AG09319 (cell line): ENCODE measurements at regions not wholly inside any gene's neighbourhood (a gene's known extent, or its start where the extent isn't known, plus 50 kb on each side); places are given as distances from the start of the nearest gene placed in this dataset.

Experiments used
- DNase-seq: peaks from one replicate; pipeline ENCODE4 v3.0.0-alpha.2; 2010; ENCODE audit warnings: low read depth; ENCODE audit errors: extremely low read depth
- CTCF ChIP-seq: IDR thresholded peaks from 2 replicates; pipeline ENCODE4 v1.5.1; 2011; ENCODE audit warnings: low read depth, mild to moderate bottlenecking, inconsistent platforms, low read length, moderate library complexity

GRCh38 chr11:26087120-26087935, 244.6 kb upstream of the ANO3 start:
- TF ChIP-seq CTCF, result no peak
- DNase-seq, result no peak

DNA sequence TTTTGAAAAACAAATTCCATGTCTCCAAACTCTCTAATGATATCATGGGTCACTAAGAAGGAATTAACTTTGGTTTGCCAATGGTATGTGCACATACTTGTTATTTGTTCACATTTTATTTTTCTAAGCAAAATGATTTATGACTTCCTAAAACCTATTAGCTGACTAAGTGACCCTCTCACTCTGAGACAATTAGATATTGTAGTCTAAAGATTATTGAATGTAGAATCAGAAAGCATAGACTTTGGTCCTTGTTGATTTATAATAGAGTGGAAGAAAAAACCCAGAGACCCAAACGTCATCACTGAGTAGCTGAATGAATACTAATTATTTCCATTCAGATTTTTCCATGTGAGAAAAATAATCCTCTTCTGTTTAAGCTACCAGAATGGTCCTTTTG, 243.5 kb upstream of the ANO3 start:
- no peak for DNase-seq
- no peak for TF ChIP-seq CTCF

DNA sequence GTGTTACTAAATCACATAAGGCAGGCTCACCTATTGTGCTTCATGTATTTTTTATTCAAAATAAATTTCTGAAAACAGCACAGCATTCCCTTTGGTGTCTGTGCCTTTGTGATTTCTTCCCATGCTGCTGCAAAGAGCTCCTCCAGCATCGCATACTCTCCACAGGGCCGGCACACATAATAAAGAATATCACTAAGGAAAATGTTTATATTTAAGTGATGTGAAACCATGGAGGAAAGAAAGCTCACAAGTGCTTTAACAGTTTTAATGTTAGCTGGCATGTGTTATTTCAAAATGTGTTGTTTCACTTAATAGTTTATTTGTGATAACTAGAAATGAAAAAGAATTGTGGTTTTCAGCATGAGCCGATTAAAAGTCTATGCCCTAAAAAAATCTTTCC, 241.3 kb upstream of the ANO3 start:
- no peak for DNase-seq
- TF ChIP-seq CTCF, result no peak

- TF ChIP-seq CTCF, result no peak
- no peak for DNase-seq
Observed at GRCh38 chr11:26093206-26093605, 238.7 kb upstream of the ANO3 start.

- DNase-seq, result no peak
- TF ChIP-seq CTCF, result no peak
Observed at GRCh38 chr11:26095340-26095739, 236.6 kb upstream of the ANO3 start.

DNA sequence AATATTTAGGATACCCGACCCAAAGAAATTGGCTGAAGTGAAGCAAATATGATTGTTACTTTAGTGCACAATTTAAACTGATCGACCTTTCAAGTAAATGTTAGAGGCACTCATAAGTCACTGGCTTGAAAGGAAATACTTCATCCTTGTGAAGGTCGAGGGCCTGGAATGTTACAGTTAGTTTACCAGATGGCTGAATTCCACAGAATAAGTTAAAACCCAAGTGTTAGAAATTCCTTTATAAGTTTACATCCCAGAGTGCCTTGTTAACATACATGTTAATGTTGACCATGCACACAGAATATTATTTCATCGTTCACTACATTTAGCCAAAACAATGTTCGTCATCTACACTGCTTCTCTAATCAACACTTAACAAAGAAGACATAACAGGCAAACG, 235.5 kb upstream of the ANO3 start:
- TF ChIP-seq CTCF, result no peak

DNA sequence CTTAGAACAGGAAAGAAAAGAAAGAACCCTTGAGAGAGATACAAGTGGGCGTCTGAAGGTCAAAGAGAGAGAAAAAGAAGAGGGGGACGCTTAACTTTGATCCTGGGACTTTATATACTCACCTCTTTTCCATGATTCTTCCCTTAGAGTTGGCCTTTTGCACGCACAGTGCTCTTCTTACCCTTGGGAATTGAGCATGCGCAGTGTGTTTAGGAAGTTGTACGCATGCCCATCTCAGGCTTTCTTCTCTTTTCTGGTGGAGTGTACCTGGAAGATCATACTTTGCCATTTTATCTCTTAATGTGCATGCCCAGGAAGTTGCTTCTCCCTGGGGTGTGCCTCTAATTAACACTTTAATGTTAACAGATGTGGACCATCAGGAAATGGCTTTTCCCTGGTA, 229.6 kb upstream of the ANO3 start:
- no peak for TF ChIP-seq CTCF
- no peak for DNase-seq

More for the DNA sequence above, 235.5 kb upstream of the ANO3 start:
- DNase-seq, result no peak
